K562 (cell line): ENCODE measurements at regions not wholly inside any gene's neighbourhood (a gene's known extent, or its start where the extent isn't known, plus 50 kb on each side); places are given as distances from the start of the nearest gene placed in this dataset.

ENCODE experiments used
- ATAC-seq: fragments of 200-7000 bp; cut with Tn5 transposase; 3 replicates; pipeline ENCODE4 v1.9.1; 2020; ENCODE audit warnings: moderate library complexity
- BruUV-seq: library from RNA; stranded (reverse); fragments of 400-500 nt; replicated peaks from 2 replicates; lab custom pipeline; 2021; lab: Mats Ljungman, UMichigan
- CTCF ChIA-PET: fragments of 300-600 bp; formaldehyde crosslinking; extraction: SDS; loops from one replicate; lab custom pipeline; 2021; ENCODE audit warnings: low intra/inter-chr PET ratio; lab: Yijun Ruan, JAX
- POLR2A ChIA-PET: fragments of 300-600, 350-650 bp; sonication (Branson Sonifier 250); formaldehyde crosslinking; extraction: SDS; loops from one replicate; lab custom pipeline; 2021; ENCODE audit warnings: antibody characterized with exemption, inconsistent platforms; lab: Yijun Ruan, JAX
- DNase-seq, 4 experiments: peaks; one replicate each; pipeline versions ENCODE4 v3.0.0 to v3.0.0-alpha.2; 2011 to 2018; ENCODE audit warnings: low spot score in 3 of 4, mixed read lengths in 3 of 4; ENCODE audit errors: extremely low read depth in 1 of 4
- FAIRE-seq: peaks from 2 replicates; lab custom pipeline; 2011; peaks lifted over from hg19 to GRCh38; lab: Jason Lieb, UNC
- H2AFZ ChIP-seq: 2 replicates; pipeline ENCODE4 v1.6.0; 2011; ENCODE audit warnings: low read depth, low read length, control low read depth, inconsistent platforms
- H3K27ac ChIP-seq: fragments of 200-600 bp; 3 replicates; pipeline ENCODE4 v1.8.0; 2011; ENCODE audit warnings: low read depth, mild to moderate bottlenecking, control low read depth, inconsistent platforms, low read length, moderate library complexity, mixed read lengths; ENCODE audit errors: extremely low read depth
- H3K27me3 ChIP-seq, 2 experiments: fragments of 300-600 bp in 1 of 2; 2 replicates in 1 of 2; 3 replicates in 1 of 2; pipeline versions ENCODE4 v1.6.0 to v1.8.0; 2011; ENCODE audit warnings: inconsistent platforms in 2 of 2, low read length in 2 of 2, mild to moderate bottlenecking in 1 of 2, mixed read lengths in 1 of 2, moderate library complexity in 1 of 2; ENCODE audit not compliant: control insufficient read depth in 2 of 2, insufficient read depth in 2 of 2
- H3K36me3 ChIP-seq: fragments of 300-600 bp; 3 replicates; pipeline ENCODE4 v1.8.0; 2011; ENCODE audit warnings: mild to moderate bottlenecking, low read length, inconsistent platforms; ENCODE audit not compliant: control insufficient read depth, insufficient read depth
- H3K4me1 ChIP-seq, 2 experiments: fragments of 200-600 bp in 1 of 2; replicated peaks in 1 of 2; 2 replicates in 1 of 2; 3 replicates in 1 of 2; pipeline versions ENCODE4 v1.5.1 to v1.8.0; 2011; ENCODE audit warnings: inconsistent platforms in 2 of 2, low read length in 2 of 2, mild to moderate bottlenecking in 1 of 2, mixed read lengths in 1 of 2, moderate library complexity in 1 of 2; ENCODE audit not compliant: control insufficient read depth in 2 of 2, insufficient read depth in 2 of 2
- H3K4me2 ChIP-seq: 2 replicates; pipeline ENCODE4 v1.6.1; 2011; ENCODE audit warnings: low read length, control low read depth, inconsistent platforms, mixed read lengths; ENCODE audit not compliant: insufficient read depth
- H3K4me3 ChIP-seq: fragments of 200-600 bp; sonication (generic), shearing (Covaris generic); 2 replicates; pipeline ENCODE4 v1.5.1; 2016; ENCODE audit warnings: control low read depth, inconsistent platforms
- H3K79me2 ChIP-seq: fragments of 200-600 bp; 3 replicates; pipeline ENCODE4 v1.8.0; 2011; ENCODE audit warnings: low read length, inconsistent platforms; ENCODE audit not compliant: control insufficient read depth, insufficient read depth
- H3K9ac ChIP-seq, 2 experiments: 2 replicates each; pipeline versions ENCODE4 v1.6.0 to v1.6.1; 2011; ENCODE audit warnings: low read depth in 2 of 2, low read length in 2 of 2, control low read depth in 1 of 2, inconsistent platforms in 1 of 2, mild to moderate bottlenecking in 1 of 2, mixed read lengths in 1 of 2; ENCODE audit not compliant: insufficient read depth in 1 of 2
- H3K9me1 ChIP-seq: one replicate; pipeline ENCODE4 v1.6.0; 2011; ENCODE audit warnings: inconsistent platforms, mild to moderate bottlenecking, low read length, moderate library complexity; ENCODE audit not compliant: control insufficient read depth, insufficient read depth
- H3K9me3 ChIP-seq: replicated peaks from 2 replicates; pipeline ENCODE4 v1.5.1; 2011; ENCODE audit warnings: low read depth, low read length, inconsistent platforms; ENCODE audit not compliant: control insufficient read depth, insufficient read depth
- H4K20me1 ChIP-seq: replicated peaks from 2 replicates; pipeline ENCODE4 v1.6.1; 2011; ENCODE audit warnings: low read length, inconsistent platforms, mixed read lengths; ENCODE audit not compliant: control insufficient read depth, insufficient read depth
- PHF21A ChIP-seq: fragments of 450-650 bp; IDR thresholded peaks from 2 replicates; pipeline ENCODE4 v1.6.1; 2017; ENCODE audit warnings: low read depth, borderline replicate concordance
- REST ChIP-seq, 2 experiments: fragments of 450-650 bp; formaldehyde crosslinking in 1 of 2; IDR thresholded peaks; 2 replicates each; pipeline versions ENCODE4 v1.4.0 to v1.6.1; 2014 to 2020; ENCODE audit warnings: mild to moderate bottlenecking in 2 of 2, borderline replicate concordance in 1 of 2, low read depth in 1 of 2
- ZFP91 ChIP-seq: sonication (generic); formaldehyde crosslinking; IDR thresholded peaks from 2 replicates; pipeline ENCODE4 v1.8.0; 2022; ENCODE audit warnings: mild to moderate bottlenecking, missing genetic modification reagents
- ZNF197 ChIP-seq: fragments of 200-800 bp; sonication (Bioruptor generic); IDR thresholded peaks from 2 replicates; pipeline ENCODE4 v1.6.1; 2016; ENCODE audit warnings: low read depth, missing genetic modification characterization, missing compliant biosample characterization
- ZNF717 ChIP-seq: fragments of 250-450 bp; sonication (Bioruptor Pico); IDR thresholded peaks from 2 replicates; pipeline ENCODE4 v1.5.0; 2021
- WGBS: fragments of 100-300 bp; shearing (Covaris generic); methylation state at CpG from one replicate; pipeline ENCODE4 v1.1.6; 2016; ENCODE audit warnings: low coverage, mixed read lengths; ENCODE audit not compliant: insufficient coverage; ENCODE audit errors: missing lambda C conversion rate; 5-methylcytosine and 5-hydroxymethylcytosine counted together
- in situ Hi-C: fragments of 300-500 bp; cut with MboI; formaldehyde crosslinking; loops from 4 replicates; pipeline ENCODE4 v1.15.0; 2018; ENCODE audit warnings: inconsistent platforms, mixed read lengths
- intact Hi-C: fragments of 100-400 bp; cut with micrococcal nuclease; formaldehyde crosslinking; loops from 2 replicates; pipeline ENCODE4 v1.14.2; 2022

- ATAC-seq (no peak), FAIRE-seq (no peak)
- H3K9me3 ChIP-seq = peaks cover 1% of the 10 kb centered on the region; the same call in 1 of the 2 replicates
These were observed 151.8 kb downstream of the GMNC start for GRCh38 chr3:190710723-190711122.

GRCh38 chr3:190709351-190709773 lies 153.1 kb downstream of the GMNC start:
- no peak for ATAC-seq
- 0% methylated on average over 2 of the region's 2 CpGs for WGBS
- H2AFZ ChIP-seq = no peak overlapping the region
- no peaks in the 10 kb centered on the region for H3K36me3 ChIP-seq
- no peaks in the 10 kb centered on the region for H3K4me1 ChIP-seq
- H4K20me1 ChIP-seq = no peaks in the 10 kb centered on the region
- intact Hi-C loops (no loop called here), in situ Hi-C loops (no loop called here)
- H3K4me3 ChIP-seq = no peak overlapping the region
- BruUV-seq = no TSS peak
- ChIA-PET CTCF (no interaction called here), POLR2A (no interaction called here)
- FAIRE-seq = no peak
- no peak for DNase-seq
- H3K27ac ChIP-seq = no peak overlapping the region
- H3K9me3 ChIP-seq = peaks cover 1% of the 10 kb centered on the region; the same call in 1 of the 2 replicates
- no peaks in the 10 kb centered on the region for H3K79me2 ChIP-seq
- H3K9me1 ChIP-seq = no peaks in the 10 kb centered on the region
- H3K27me3 ChIP-seq = no peaks in the 10 kb centered on the region
- H3K4me2 ChIP-seq = no peak overlapping the region
- H3K9ac ChIP-seq = no peak overlapping the region
- TF ChIP-seq REST (IDR thresholded peaks at IDR 0.05; ENCODE audit: borderline replicate concordance) (no peak), REST (CRISPR knock-in tag; IDR thresholded peaks at IDR 0.05; ENCODE audit: low read depth) (no peak)

More at GRCh38 chr3:190710723-190711122, 151.8 kb downstream of the GMNC start:
- 0% methylated on average over 2 of the region's 3 CpGs for WGBS
- ChIA-PET CTCF (no interaction called here), POLR2A (no interaction called here)
- DNase-seq = no peak
- Histone ChIP-seq H3K9me1 (no peaks in the 10 kb centered on the region), H4K20me1 (no peaks in the 10 kb centered on the region), H3K79me2 (no peaks in the 10 kb centered on the region), H3K4me3 (no peak overlapping the region), H3K4me2 (no peak overlapping the region), H3K9ac (no peak overlapping the region), H3K36me3 (no peaks in the 10 kb centered on the region), H3K27me3 (no peaks in the 10 kb centered on the region), H2AFZ (no peak overlapping the region), H3K27ac (no peak overlapping the region), H3K4me1 (no peaks in the 10 kb centered on the region)
- in situ Hi-C loops (no loop called here), intact Hi-C loops (no loop called here)
- no TSS peak for BruUV-seq
- TF ChIP-seq PHF21A (no peak), ZFP91 (CRISPR knock-in tag) (no peak), ZNF197 (CRISPR knock-in tag) (no peak), ZNF717 (CRISPR knock-in tag) (no peak)
